GM18870 (cell line): ENCODE measurements at regions not wholly inside any gene's neighbourhood (a gene's known extent, or its start where the extent isn't known, plus 50 kb on each side); places are given as distances from the start of the nearest gene placed in this dataset.

Source experiments
- ATAC-seq: cut with Tn5 transposase; IDR thresholded peaks from one replicate; pipeline ENCODE4 v1.9.1; 2021; ENCODE audit warnings: moderate library complexity; ENCODE audit not compliant: unreplicated experiment

- no peak for ATAC-seq
Observed at GRCh38 chr4:144202081-144202480, 61.6 kb upstream of the GYPA start.

- ATAC-seq: no peak
Observed at GRCh38 chr4:144203155-144203554, 62.6 kb upstream of the GYPA start.

- ATAC-seq: no peak
Observed at GRCh38 chr4:144204431-144204830, 63.9 kb upstream of the GYPA start.

- no peak for ATAC-seq
Observed at GRCh38 chr4:144206711-144207110, 66.2 kb upstream of the GYPA start.

- ATAC-seq: no peak
Observed at GRCh38 chr4:144208074-144208473, 67.6 kb upstream of the GYPA start.

- ATAC-seq: no peak
Observed at GRCh38 chr4:144209491-144209890, 69.0 kb upstream of the GYPA start.

- ATAC-seq: no peak
Observed at GRCh38 chr4:144213371-144213770, 72.9 kb upstream of the GYPA start.

- ATAC-seq: no peak
Observed at GRCh38 chr4:144223149-144223548, 82.6 kb upstream of the GYPA start.

GRCh38 chr4:144223661-144224060 lies 83.1 kb upstream of the GYPA start:
- ATAC-seq: no peak

- ATAC-seq: no peak
Observed at GRCh38 chr4:144259285-144259684, 118.8 kb upstream of the GYPA start.

GRCh38 chr4:144267084-144267483 lies 126.6 kb upstream of the GYPA start:
- ATAC-seq: no peak

GRCh38 chr4:144280688-144281087 lies 140.2 kb upstream of the GYPA start:
- ATAC-seq: no peak

GRCh38 chr4:144283526-144283925 lies 143.0 kb upstream of the GYPA start:
- ATAC-seq: no peak

- ATAC-seq: no peak
Observed at GRCh38 chr4:144284026-144284425, 143.5 kb upstream of the GYPA start.

- ATAC-seq: peak; percentile 93
Observed at GRCh38 chr4:144288011-144288903, 147.7 kb upstream of the GYPA start.

GRCh38 chr4:144289667-144290428 lies 149.3 kb upstream of the GYPA start:
- ATAC-seq: no peak

GRCh38 chr4:144291164-144291563 lies 150.6 kb upstream of the GYPA start:
- no peak for ATAC-seq

GRCh38 chr4:144294211-144294610 lies 153.7 kb upstream of the GYPA start:
- no peak for ATAC-seq

GRCh38 chr4:144295286-144295995 lies 154.9 kb upstream of the GYPA start:
- no peak for ATAC-seq

GRCh38 chr4:144296941-144297340 lies 156.4 kb upstream of the GYPA start:
- ATAC-seq: no peak

- ATAC-seq: no peak
Observed at GRCh38 chr4:144298519-144298918, 158.0 kb upstream of the GYPA start.
